Gastrocnemius medialis (tissue), 4 donors: ENCODE measurements at regions not wholly inside any gene's neighbourhood (a gene's known extent, or its start where the extent isn't known, plus 50 kb on each side); places are given as distances from the start of the nearest gene placed in this dataset.

ENCODE experiments used
- POLR2A ChIP-seq, 2 donors: fragments of 450-650 bp; IDR thresholded peaks; one replicate each; pipeline ENCODE4 v1.6.1; 2017; ENCODE audit warnings: antibody characterized with exemption in 2 of 2, mild to moderate bottlenecking in 2 of 2, moderate library complexity in 2 of 2
- TF ChIP-seq, protein P1 (sequence below), 5 experiments: fragments of 450-650 bp in 3 of 5; fragments of 200-600 bp in 2 of 5; sonication (generic) in 2 of 5; IDR thresholded peaks in 4 of 5; conservative IDR thresholded peaks in 1 of 5; 1 replicate in 4 of 5; 2 replicates in 1 of 5; pipeline ENCODE4 v1.5.1; 2016 to 2019; ENCODE audit warnings: antibody characterized with exemption in 5 of 5, mild to moderate bottlenecking in 3 of 5, moderate library complexity in 3 of 5

DNA sequence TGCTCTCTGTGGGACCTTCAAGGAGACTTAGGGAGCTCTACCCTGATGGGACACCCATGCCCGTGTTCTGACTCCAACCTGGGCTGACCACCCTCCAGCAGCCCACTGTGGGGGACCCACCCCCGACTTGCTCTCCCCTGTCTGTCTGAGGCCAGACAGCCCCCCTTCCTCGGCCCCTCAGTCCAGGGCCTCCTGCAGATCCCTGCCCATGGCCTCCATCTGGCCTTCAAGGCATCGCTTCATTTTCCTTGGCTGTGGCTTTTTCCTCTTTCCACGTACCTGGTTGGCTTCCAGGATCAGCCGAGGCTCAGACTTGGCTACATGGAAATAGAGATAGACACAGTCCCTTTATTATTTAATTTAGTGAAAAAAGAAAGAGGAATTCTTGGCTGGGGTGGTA lies 290.0 kb downstream of the CYP26B1 start:
- TF ChIP-seq, protein P1, sequence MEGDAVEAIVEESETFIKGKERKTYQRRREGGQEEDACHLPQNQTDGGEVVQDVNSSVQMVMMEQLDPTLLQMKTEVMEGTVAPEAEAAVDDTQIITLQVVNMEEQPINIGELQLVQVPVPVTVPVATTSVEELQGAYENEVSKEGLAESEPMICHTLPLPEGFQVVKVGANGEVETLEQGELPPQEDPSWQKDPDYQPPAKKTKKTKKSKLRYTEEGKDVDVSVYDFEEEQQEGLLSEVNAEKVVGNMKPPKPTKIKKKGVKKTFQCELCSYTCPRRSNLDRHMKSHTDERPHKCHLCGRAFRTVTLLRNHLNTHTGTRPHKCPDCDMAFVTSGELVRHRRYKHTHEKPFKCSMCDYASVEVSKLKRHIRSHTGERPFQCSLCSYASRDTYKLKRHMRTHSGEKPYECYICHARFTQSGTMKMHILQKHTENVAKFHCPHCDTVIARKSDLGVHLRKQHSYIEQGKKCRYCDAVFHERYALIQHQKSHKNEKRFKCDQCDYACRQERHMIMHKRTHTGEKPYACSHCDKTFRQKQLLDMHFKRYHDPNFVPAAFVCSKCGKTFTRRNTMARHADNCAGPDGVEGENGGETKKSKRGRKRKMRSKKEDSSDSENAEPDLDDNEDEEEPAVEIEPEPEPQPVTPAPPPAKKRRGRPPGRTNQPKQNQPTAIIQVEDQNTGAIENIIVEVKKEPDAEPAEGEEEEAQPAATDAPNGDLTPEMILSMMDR (IDR thresholded peaks at IDR 0.05 in 4 of 5, conservative IDR thresholded peaks at IDR 0.05 in 1 of 5): no peak
- no peak for TF ChIP-seq POLR2A (IDR thresholded peaks at IDR 0.05)
